NCI-H524 (cell line): ENCODE measurements at regions not wholly inside any gene's neighbourhood (a gene's known extent, or its start where the extent isn't known, plus 50 kb on each side); places are given as distances from the start of the nearest gene placed in this dataset.
A peak's percentile ranks its signal among the peaks of the same experiment; 100 is the strongest.
"Not testable (repeated sequence)": the region's sequence is repeated elsewhere in the genome, so short reads cannot be mapped to it uniquely, and the experiment has no call there.

Experiments used
- DNase-seq, 2 experiments: peaks; one replicate each; lab custom pipeline; 2025; lab: John Stamatoyannopoulos, UW

GRCh38 chr7:155396661-155397060 lies 61.3 kb upstream of the EN2 start:
- DNase-seq = no peak

GRCh38 chr7:155397758-155398714 lies 59.9 kb upstream of the EN2 start:
- DNase-seq = not testable (repeated sequence)

DNA sequence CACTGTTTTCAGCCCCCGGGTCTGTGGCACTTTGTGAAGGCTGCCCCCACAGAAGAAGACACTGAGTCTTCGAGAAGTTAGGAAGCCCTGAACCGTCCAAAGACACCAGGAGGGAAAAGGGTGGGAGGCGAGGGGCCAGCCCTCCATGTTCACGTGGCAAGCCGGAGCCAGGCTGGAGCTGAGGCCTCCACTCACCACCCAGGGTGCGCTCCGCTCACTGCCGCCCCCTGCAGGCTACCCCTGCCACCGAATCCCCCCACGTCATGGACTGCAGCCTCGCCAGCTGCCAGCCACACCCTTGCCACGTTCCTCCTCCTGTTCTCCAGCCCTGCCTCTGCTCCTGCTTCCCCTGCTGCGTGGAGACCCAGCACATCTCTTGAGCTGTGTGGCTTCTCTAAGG lies 59.0 kb upstream of the EN2 start:
- no peak for DNase-seq

GRCh38 chr7:155399577-155399976 lies 58.4 kb upstream of the EN2 start:
- DNase-seq = no peak

GRCh38 chr7:155401231-155401630 lies 56.7 kb upstream of the EN2 start:
- DNase-seq = no peak

- no peak for DNase-seq
Measured at GRCh38 chr7:155401884-155402283, 56.0 kb upstream of the EN2 start.

DNA sequence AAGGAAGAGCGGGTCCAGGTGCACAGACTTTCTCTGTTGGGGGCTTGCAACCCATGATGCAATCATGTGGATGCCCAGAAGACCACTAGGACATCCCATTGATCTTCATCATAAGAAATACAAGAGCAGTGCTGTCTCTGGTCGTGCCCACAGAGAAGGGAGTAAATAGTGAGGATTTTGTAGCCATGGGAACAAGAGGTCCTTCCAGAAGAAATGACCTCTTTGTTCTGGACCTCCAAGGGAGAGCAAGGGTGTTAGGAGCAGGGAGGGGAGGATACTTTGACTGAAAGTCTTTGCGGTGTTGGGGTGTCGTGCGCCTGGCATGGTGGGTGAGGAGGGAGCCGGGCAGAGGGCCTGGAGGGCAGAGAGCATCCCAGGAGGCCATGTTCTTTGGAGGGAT lies 55.0 kb upstream of the EN2 start:
- no peak for DNase-seq

GRCh38 chr7:155404976-155405375 lies 53.0 kb upstream of the EN2 start:
- no peak for DNase-seq

DNA sequence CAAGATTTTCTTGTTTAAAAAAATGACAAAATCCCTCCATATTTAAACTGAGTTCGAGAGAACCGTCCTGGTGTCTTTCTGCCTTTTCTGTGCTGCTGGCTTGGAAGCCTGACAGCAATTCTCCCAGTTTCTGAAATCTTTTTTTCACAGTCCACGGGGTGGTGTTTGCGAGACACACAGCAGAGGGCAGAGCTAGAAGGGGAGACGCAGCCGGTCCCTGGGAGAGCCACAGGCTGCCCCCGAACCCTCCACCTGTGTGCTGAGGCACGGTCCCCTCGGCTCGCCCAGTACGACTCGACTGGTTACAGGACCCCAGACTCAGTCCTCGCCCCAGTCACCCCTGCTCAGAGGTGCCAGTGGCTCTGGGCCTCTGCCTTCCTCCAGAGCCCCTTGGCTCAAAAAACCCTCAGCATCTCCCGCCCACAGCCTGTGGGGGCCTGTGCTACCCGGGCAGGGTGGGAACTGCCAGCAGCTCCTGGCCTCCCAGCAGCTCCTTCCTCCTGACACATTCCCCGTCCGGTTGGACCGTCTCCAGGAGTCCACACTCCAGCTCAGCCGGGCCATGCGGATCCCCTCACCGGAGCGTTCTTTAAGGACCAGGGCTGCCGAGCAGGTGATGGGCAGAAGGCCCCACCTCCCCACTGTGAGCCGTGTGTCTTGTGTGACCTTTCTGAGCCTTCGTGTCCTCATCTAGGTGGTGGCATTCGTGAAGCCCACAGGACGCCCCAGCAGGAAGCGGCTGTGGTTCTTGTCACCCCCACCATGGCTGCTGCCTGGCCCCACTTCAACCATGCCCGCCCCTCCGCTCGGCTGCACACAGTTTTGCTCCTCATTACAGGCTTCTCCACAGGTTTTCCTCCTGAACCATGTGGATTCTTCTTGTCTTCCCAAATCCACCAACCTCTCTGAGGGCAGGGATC lies 52.3 kb upstream of the EN2 start:
- DNase-seq = peak; percentile 13 to 17

GRCh38 chr7:155407799-155408198 lies 50.1 kb upstream of the EN2 start:
- no peak for DNase-seq
